Stomach (tissue), 8 donors: ENCODE measurements at regions not wholly inside any gene's neighbourhood (a gene's known extent, or its start where the extent isn't known, plus 50 kb on each side); places are given as distances from the start of the nearest gene placed in this dataset.

Experiments used
- DNase-seq, 2 donors: peaks; one replicate each; pipeline versions ENCODE4 v3.0.0 to v3.0.0-alpha.2; 2013 to 2019
- H3K27ac ChIP-seq, 5 donors: fragments of 200-600 bp in 4 of 5; sonication (generic) in 4 of 5; one replicate each; pipeline ENCODE4 v1.5.1; 2013 to 2019; ENCODE audit warnings: mild to moderate bottlenecking in 1 of 5, moderate library complexity in 1 of 5
- H3K27me3 ChIP-seq, 3 donors: fragments of 200-600 bp; sonication (generic); one replicate each; pipeline ENCODE4 v1.5.1; 2017 to 2019; ENCODE audit warnings: mixed run types in 1 of 3
- H3K36me3 ChIP-seq, 4 donors: fragments of 200-600 bp; sonication (generic); 1 replicate in 3 of 4; 2 replicates in 1 of 4; pipeline ENCODE4 v1.5.1; 2016 to 2019
- H3K4me1 ChIP-seq, 4 donors: fragments of 200-600 bp; sonication (generic); one replicate each; pipeline ENCODE4 v1.5.1; 2016 to 2019
- H3K4me3 ChIP-seq, 4 donors: fragments of 200-600 bp; sonication (generic) in 3 of 4; one replicate each; pipeline ENCODE4 v1.5.1; 2016 to 2019; ENCODE audit warnings: mild to moderate bottlenecking in 1 of 4
- H3K9me3 ChIP-seq, 4 donors: fragments of 200-600 bp; sonication (generic); one replicate each; pipeline ENCODE4 v1.5.1; 2016 to 2019
- EP300 ChIP-seq: sonication (generic); formaldehyde crosslinking; IDR thresholded peaks from one replicate; pipeline ENCODE4 v1.6.1; 2017; ENCODE audit warnings: antibody characterized with exemption
- POLR2A ChIP-seq, 4 donors: fragments of 450-650 bp; IDR thresholded peaks; one replicate each; pipeline ENCODE4 v1.6.1; 2016; ENCODE audit warnings: antibody characterized with exemption in 4 of 4, control low read depth in 2 of 4, mild to moderate bottlenecking in 1 of 4, moderate library complexity in 1 of 4
- POLR2AphosphoS5 ChIP-seq, 3 donors: sonication (generic); formaldehyde crosslinking; IDR thresholded peaks; one replicate each; pipeline ENCODE4 v1.6.1; 2016; ENCODE audit warnings: antibody characterized with exemption in 3 of 3
- WGBS, 5 donors: extraction: QIAGEN DNeasy Blood & Tissue Kit in 3 of 5; methylation state at CpG; one replicate each; pipeline versions ENCODE4 v1.1.5 to v1.1.7; 2013 to 2018; 5-methylcytosine and 5-hydroxymethylcytosine counted together
- intact Hi-C: fragments of 100-400 bp; cut with DNase I; formaldehyde crosslinking; loops from one replicate; pipeline ENCODE4 v1.15.1; 2023; ENCODE audit warnings: low total_unique reads
- TF ChIP-seq, protein P1 (sequence below), 7 experiments: fragments of 450-650 bp in 4 of 7; fragments of 200-600 bp in 3 of 7; sonication (generic) in 3 of 7; IDR thresholded peaks; one replicate each; pipeline ENCODE4 v1.5.1; 2016 to 2019; ENCODE audit warnings: antibody characterized with exemption in 7 of 7, control low read depth in 2 of 7, mild to moderate bottlenecking in 1 of 7
- donor health status: healthy with polysubstance abuse.
- donor health status: Bipolar disorder and iron deficiency.
- donor health status: healthy.

DNA sequence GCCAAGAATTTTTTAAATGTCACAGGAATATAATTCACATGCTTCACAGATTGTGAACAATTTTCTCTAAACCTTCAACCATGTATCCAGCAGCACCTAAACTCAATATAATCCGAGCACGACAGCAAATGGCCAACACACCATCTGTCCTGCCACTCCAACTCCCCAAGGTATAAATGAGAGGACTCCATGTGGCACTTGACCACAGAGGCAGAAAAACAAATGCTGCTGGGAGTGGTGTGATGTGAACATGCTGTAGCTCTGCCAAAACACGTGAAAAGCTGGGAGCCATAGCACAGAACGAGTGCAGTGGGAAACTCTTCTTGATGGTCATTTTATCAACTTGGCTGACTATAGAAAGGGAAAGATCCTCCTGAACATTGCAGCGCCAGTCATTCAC lies 70.9 kb downstream of the LLPH start:
- TF ChIP-seq, protein P1, sequence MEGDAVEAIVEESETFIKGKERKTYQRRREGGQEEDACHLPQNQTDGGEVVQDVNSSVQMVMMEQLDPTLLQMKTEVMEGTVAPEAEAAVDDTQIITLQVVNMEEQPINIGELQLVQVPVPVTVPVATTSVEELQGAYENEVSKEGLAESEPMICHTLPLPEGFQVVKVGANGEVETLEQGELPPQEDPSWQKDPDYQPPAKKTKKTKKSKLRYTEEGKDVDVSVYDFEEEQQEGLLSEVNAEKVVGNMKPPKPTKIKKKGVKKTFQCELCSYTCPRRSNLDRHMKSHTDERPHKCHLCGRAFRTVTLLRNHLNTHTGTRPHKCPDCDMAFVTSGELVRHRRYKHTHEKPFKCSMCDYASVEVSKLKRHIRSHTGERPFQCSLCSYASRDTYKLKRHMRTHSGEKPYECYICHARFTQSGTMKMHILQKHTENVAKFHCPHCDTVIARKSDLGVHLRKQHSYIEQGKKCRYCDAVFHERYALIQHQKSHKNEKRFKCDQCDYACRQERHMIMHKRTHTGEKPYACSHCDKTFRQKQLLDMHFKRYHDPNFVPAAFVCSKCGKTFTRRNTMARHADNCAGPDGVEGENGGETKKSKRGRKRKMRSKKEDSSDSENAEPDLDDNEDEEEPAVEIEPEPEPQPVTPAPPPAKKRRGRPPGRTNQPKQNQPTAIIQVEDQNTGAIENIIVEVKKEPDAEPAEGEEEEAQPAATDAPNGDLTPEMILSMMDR (IDR thresholded peaks at IDR 0.05): no peak
- TF ChIP-seq EP300 (no peak), POLR2AphosphoS5 (IDR thresholded peaks at IDR 0.05) (no peak), POLR2A (IDR thresholded peaks at IDR 0.05) (no peak)
- intact Hi-C loops: no loop called here
- H3K36me3 ChIP-seq: no peaks in the 10 kb centered on the region
- no peak overlapping the region for H3K27ac ChIP-seq
- H3K27me3 ChIP-seq: peaks cover 0 to 11% (median 0%) of the 10 kb centered on the region in 3 donors
- 79 to 94% (median 88%) methylated on average over 5 of the region's 5 CpGs for WGBS, 5 donors
- no peak for DNase-seq
- no peaks in the 10 kb centered on the region for H3K4me1 ChIP-seq
- no peaks in the 10 kb centered on the region for H3K9me3 ChIP-seq
- H3K4me3 ChIP-seq: no peak overlapping the region

DNA sequence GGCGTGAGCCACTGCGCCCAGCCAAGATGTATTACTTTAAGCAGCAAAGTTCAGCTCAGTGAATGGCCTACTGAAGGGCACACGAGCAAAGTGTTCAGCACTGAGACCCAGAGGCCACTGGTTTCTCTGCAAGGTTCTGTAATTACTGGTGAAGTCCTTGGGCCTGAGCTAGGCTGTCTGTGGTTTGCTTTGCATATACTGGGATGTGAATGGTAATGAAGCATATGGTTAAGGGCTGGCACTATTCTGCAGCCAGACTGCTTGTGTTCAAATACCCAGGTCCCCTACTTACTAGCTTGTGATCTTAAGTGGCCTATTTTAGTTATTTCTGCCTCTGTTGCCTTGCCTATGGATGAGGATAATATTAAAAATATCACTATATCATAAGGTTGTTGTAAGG lies 72.0 kb downstream of the LLPH start:
- no peak overlapping the region for H3K27ac ChIP-seq
- H3K36me3 ChIP-seq: no peaks in the 10 kb centered on the region
- no peak for DNase-seq
- H3K27me3 ChIP-seq: peaks cover 0 to 6% (median 0%) of the 10 kb centered on the region in 3 donors
- TF ChIP-seq POLR2AphosphoS5 (IDR thresholded peaks at IDR 0.05) (no peak), EP300 (no peak), POLR2A (IDR thresholded peaks at IDR 0.05) (no peak)
- TF ChIP-seq, protein P1 (IDR thresholded peaks at IDR 0.05): no peak
- 90 to 97% (median 93%) methylated on average over 3 of the region's 3 CpGs for WGBS, 5 donors
- no peaks in the 10 kb centered on the region for H3K4me1 ChIP-seq
- no peaks in the 10 kb centered on the region for H3K9me3 ChIP-seq
- no peak overlapping the region for H3K4me3 ChIP-seq
- intact Hi-C loops: no loop called here

DNA sequence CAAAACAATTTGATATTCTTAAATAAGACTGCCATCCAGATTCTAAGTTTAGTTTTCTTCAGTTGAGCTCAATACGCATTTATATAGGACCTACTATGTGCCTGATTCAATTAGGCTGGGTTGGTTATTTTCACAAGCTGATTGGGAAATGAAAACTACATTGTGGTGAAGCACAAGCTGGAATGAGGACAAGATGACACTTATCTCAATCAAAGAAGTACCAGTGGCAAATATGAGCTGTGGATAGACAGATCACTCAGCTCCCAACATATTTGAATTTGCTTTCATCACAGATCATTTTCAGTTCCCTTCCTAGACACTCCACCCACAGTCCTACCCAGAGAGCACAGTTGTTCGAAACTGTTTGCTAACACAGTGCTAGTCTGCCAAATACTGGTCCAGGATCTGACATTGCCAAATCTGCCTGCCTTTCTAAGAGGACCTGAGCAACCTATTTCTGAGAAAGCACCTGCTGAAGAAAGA lies 74.7 kb downstream of the LLPH start:
- no peaks in the 10 kb centered on the region for H3K27me3 ChIP-seq
- no peak for DNase-seq
- intact Hi-C loops: no loop called here
- no peaks in the 10 kb centered on the region for H3K4me1 ChIP-seq
- WGBS, 5 donors: 54 to 74% (median 62%) methylated on average over 2 of the region's 2 CpGs
- H3K9me3 ChIP-seq: no peaks in the 10 kb centered on the region
- H3K36me3 ChIP-seq: no peaks in the 10 kb centered on the region
- TF ChIP-seq POLR2AphosphoS5 (IDR thresholded peaks at IDR 0.05) (no peak), EP300 (no peak)
- TF ChIP-seq, protein P1 (IDR thresholded peaks at IDR 0.05): no peak
- H3K27ac ChIP-seq: no peak overlapping the region
- H3K4me3 ChIP-seq: no peak overlapping the region

DNA sequence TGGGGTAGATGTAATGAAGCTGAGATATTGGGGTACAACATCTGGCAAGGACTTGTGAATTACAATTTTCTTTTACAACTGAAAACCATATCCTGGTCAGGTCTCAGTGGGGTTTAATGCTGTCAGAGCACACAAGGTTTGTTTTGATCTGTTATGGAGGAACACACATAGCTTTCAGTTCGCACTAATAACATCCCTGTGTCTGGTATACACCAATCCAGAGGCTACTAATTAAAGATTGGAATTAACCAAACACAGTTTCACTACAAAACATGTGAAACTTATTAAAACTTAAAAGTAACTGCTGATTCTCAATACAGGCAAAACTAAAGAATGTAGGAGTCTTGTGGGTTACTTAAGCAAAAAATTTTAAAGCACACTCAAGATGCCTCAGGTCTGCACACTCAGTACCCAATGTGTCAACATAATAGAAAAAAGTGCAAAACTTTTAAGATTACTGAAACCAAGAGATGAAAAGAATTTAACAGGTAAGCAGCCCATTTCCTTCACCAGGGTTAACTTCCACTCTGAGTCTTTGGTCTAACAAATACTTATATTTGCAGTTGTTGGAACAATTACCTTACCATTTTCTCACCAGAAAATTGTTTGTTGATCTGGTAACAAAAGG lies 77.4 kb downstream of the LLPH start:
- Histone ChIP-seq H3K4me3 (no peak overlapping the region), H3K36me3 (no peaks in the 10 kb centered on the region), H3K27me3 (no peaks in the 10 kb centered on the region), H3K4me1 (no peaks in the 10 kb centered on the region), H3K27ac (no peak overlapping the region), H3K9me3 (no peaks in the 10 kb centered on the region)
- no peak for DNase-seq
- TF ChIP-seq, protein P1 (IDR thresholded peaks at IDR 0.05): no peak
- TF ChIP-seq EP300: no peak
- TF ChIP-seq POLR2A (IDR thresholded peaks at IDR 0.05): no peak
- no peak for TF ChIP-seq POLR2AphosphoS5 (IDR thresholded peaks at IDR 0.05)
- intact Hi-C loops: no loop called here
- 77 to 93% (median 90%) methylated on average over 1 of the region's 1 CpG for WGBS, 5 donors
